ENCODE measurements at regions not wholly inside any gene's neighbourhood (a gene's known extent, or its start where the extent isn't known, plus 50 kb on each side); places are given as distances from the start of the nearest gene placed in this dataset.

GRCh38 chr11:104799251-104799650 lies 99.0 kb downstream of the CASP12 start:
- TF ChIP-seq, protein P1, sequence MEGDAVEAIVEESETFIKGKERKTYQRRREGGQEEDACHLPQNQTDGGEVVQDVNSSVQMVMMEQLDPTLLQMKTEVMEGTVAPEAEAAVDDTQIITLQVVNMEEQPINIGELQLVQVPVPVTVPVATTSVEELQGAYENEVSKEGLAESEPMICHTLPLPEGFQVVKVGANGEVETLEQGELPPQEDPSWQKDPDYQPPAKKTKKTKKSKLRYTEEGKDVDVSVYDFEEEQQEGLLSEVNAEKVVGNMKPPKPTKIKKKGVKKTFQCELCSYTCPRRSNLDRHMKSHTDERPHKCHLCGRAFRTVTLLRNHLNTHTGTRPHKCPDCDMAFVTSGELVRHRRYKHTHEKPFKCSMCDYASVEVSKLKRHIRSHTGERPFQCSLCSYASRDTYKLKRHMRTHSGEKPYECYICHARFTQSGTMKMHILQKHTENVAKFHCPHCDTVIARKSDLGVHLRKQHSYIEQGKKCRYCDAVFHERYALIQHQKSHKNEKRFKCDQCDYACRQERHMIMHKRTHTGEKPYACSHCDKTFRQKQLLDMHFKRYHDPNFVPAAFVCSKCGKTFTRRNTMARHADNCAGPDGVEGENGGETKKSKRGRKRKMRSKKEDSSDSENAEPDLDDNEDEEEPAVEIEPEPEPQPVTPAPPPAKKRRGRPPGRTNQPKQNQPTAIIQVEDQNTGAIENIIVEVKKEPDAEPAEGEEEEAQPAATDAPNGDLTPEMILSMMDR (conservative IDR thresholded peaks at IDR 0.05; ENCODE audit: low read length): no peak
- no peak for TF ChIP-seq EZH2phosphoT487 (IDR thresholded peaks at IDR 0.05; ENCODE audit: borderline replicate concordance)

Data from Loucy (cell line).